Uterus (tissue), 3 donors: ENCODE measurements at regions not wholly inside any gene's neighbourhood (a gene's known extent, or its start where the extent isn't known, plus 50 kb on each side); places are given as distances from the start of the nearest gene placed in this dataset.

Source experiments
- DNase-seq, 2 donors: peaks; one replicate each; pipeline ENCODE4 v3.0.0-alpha.2; 2019 to 2020
- H3K27ac ChIP-seq, 2 donors: fragments of 200-600 bp; sonication (generic); 1 replicate in 1 of 2; 2 replicates in 1 of 2; pipeline ENCODE4 v1.5.1; 2016 to 2018
- H3K27me3 ChIP-seq, 2 donors: fragments of 200-600 bp; sonication (generic); one replicate each; pipeline ENCODE4 v1.5.1; 2018 to 2019; ENCODE audit warnings: control low read depth in 1 of 2
- H3K36me3 ChIP-seq, 2 donors: fragments of 200-600 bp; sonication (generic); one replicate each; pipeline ENCODE4 v1.5.1; 2019; ENCODE audit warnings: control low read depth in 1 of 2
- H3K4me1 ChIP-seq, 2 donors: fragments of 200-600 bp; sonication (generic); one replicate each; pipeline ENCODE4 v1.5.1; 2018 to 2019; ENCODE audit warnings: control low read depth in 1 of 2
- H3K4me3 ChIP-seq, 2 donors: fragments of 200-600 bp; sonication (generic); 1 replicate in 1 of 2; 2 replicates in 1 of 2; pipeline ENCODE4 v1.5.1; 2018 to 2019; ENCODE audit warnings: mild to moderate bottlenecking in 1 of 2
- H3K9me3 ChIP-seq, 2 donors: fragments of 200-600 bp; sonication (generic); one replicate each; pipeline ENCODE4 v1.5.1; 2019; ENCODE audit warnings: control low read depth in 1 of 2
- POLR2A ChIP-seq, 2 donors: fragments of 450-650 bp; IDR thresholded peaks; one replicate each; pipeline ENCODE4 v1.6.1; 2016; ENCODE audit warnings: antibody characterized with exemption in 2 of 2, mild to moderate bottlenecking in 1 of 2, moderate library complexity in 1 of 2
- intact Hi-C: fragments of 100-400 bp; cut with DNase I; formaldehyde crosslinking; loops from one replicate; pipeline ENCODE4 v1.15.1; 2023; ENCODE audit warnings: low total_unique reads
- TF ChIP-seq, protein P1 (sequence below), 4 experiments: fragments of 200-600 bp in 2 of 4; fragments of 450-650 bp in 2 of 4; sonication (generic) in 2 of 4; IDR thresholded peaks; one replicate each; pipeline ENCODE4 v1.5.1; 2016 to 2019; ENCODE audit warnings: antibody characterized with exemption in 4 of 4, mild to moderate bottlenecking in 2 of 4, moderate library complexity in 1 of 4
- donor health status: DM: yes; HTN: yes; CAD: no.

DNA sequence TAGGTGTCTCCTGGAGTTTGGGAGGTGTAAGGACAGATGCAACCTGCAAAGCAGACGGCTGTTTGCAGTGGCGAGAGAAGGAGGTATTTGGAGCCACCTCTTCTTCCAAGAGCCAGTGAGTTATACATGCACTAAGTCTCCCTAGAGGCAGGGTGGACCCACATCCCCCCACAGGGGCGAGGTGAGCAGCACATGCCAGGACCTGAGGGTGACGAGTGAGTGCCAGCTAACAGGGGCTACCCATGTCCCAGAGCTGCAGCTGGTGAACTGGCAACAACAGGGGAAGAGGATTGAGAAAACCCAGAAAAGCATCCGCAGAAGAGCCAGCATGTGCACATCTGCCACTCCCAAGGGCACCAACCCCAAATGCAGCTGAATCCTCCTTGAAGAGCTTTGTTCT, 95.1 kb downstream of the CD83 start:
- intact Hi-C loops: no loop called here
- Histone ChIP-seq H3K4me1 (no peaks in the 10 kb centered on the region), H3K27me3 (no peaks in the 10 kb centered on the region), H3K36me3 (no peaks in the 10 kb centered on the region), H3K27ac (no peak overlapping the region), H3K9me3 (no peaks in the 10 kb centered on the region), H3K4me3 (no peak overlapping the region)
- TF ChIP-seq POLR2A (IDR thresholded peaks at IDR 0.05): no peak
- TF ChIP-seq, protein P1, sequence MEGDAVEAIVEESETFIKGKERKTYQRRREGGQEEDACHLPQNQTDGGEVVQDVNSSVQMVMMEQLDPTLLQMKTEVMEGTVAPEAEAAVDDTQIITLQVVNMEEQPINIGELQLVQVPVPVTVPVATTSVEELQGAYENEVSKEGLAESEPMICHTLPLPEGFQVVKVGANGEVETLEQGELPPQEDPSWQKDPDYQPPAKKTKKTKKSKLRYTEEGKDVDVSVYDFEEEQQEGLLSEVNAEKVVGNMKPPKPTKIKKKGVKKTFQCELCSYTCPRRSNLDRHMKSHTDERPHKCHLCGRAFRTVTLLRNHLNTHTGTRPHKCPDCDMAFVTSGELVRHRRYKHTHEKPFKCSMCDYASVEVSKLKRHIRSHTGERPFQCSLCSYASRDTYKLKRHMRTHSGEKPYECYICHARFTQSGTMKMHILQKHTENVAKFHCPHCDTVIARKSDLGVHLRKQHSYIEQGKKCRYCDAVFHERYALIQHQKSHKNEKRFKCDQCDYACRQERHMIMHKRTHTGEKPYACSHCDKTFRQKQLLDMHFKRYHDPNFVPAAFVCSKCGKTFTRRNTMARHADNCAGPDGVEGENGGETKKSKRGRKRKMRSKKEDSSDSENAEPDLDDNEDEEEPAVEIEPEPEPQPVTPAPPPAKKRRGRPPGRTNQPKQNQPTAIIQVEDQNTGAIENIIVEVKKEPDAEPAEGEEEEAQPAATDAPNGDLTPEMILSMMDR (IDR thresholded peaks at IDR 0.05): no peak
- no peak for DNase-seq

DNA sequence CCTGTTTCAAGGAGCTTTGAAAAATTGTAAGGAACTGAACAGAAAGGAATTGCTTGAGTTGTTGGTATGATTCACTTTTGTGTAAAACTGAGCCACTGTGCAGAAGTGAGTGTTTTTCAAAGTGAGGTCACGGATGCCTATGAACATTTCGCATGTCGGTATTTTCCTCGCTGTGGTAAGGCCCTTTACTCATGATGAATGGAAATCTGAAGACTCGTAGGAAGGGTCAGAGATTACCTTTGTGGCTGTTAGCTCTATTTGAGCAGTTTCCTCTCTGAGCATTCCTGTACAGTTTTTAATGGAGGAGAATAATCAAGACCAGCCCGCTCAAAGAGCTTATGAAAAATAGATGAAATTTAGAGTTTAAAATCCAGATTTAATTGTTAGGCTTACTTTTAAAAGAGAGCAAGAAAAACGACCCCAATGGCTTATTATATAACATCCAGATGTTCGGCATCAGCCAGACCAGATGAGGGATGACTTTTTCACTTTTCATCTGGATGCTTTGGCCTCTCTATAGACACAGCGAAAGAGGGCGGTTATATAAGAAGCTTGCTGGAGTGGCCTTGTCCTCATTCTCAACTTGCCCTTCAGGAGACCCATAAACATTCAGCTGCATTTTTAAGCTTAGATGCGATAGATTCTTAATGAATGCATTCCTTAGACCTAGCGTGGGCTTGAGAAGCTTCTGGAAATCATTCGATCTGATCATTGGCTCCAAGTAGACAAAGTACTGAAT, 99.5 kb downstream of the CD83 start:
- H3K9me3 ChIP-seq: no peaks in the 10 kb centered on the region
- TF ChIP-seq POLR2A (IDR thresholded peaks at IDR 0.05): no peak
- TF ChIP-seq, protein P1 (IDR thresholded peaks at IDR 0.05): no peak
- H3K27me3 ChIP-seq: no peaks in the 10 kb centered on the region
- intact Hi-C loops: no loop called here
- H3K36me3 ChIP-seq: no peaks in the 10 kb centered on the region
- H3K4me3 ChIP-seq: no peak overlapping the region
- no peak overlapping the region for H3K27ac ChIP-seq
- no peaks in the 10 kb centered on the region for H3K4me1 ChIP-seq
- no peak for DNase-seq

DNA sequence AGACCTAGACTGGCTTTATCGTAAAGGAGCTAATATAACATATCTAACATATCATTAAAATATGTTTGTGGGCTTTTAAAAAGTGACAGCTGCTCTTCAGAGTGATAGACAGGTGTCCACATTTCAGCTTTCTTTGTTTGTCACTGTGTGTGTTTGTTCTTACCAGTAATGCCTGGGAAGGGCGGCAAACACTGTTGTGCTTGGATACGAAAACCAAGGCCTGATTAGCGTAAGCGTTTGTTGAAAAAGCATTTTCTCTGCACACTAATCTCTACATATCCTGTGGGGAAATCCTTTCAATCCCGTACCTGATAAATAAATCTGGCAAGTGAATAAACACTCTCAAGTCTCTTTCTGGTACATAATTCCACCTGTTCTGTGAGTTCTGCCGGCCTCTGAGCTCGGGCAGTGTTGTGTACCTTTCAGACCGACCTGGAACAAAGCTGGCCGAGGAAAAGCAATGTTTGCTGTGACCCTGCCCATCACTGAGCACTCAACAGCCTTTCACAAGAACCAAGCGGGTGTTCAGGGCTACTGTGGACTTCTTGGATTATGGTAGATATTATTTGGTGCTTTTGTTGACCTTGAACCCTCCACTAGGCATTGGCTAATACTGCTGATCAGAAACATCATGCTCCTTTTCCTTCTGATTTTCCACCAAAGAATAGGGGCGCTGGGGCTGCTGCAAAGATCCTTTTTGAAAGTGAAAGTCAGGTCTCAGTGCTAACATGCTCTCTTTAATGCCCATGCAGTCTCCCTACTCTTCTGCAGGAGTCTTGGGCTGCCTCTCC, 100.4 kb downstream of the CD83 start:
- Histone ChIP-seq H3K27ac (no peak overlapping the region), H3K36me3 (no peaks in the 10 kb centered on the region), H3K4me1 (no peaks in the 10 kb centered on the region), H3K9me3 (no peaks in the 10 kb centered on the region), H3K27me3 (no peaks in the 10 kb centered on the region), H3K4me3 (no peak overlapping the region)
- intact Hi-C loops: no loop called here
- TF ChIP-seq, protein P1 (IDR thresholded peaks at IDR 0.05): no peak
- no peak for TF ChIP-seq POLR2A (IDR thresholded peaks at IDR 0.05)
- no peak for DNase-seq

DNA sequence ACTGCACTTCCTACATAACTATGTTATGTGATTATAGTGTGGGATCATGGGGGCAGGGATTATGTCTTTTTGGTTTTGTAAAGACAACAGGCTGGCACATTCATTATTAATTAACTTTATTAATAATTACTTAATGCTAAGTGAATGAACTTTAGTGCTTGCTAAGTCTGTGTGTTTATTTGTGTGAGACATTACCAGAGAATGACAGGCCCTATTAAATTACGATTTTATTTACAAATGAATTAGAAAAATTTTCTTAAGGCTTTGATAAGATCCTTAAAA, 100.9 kb downstream of the CD83 start:
- no peaks in the 10 kb centered on the region for H3K9me3 ChIP-seq
- TF ChIP-seq POLR2A (IDR thresholded peaks at IDR 0.05): no peak
- TF ChIP-seq, protein P1 (IDR thresholded peaks at IDR 0.05): no peak
- H3K27me3 ChIP-seq: no peaks in the 10 kb centered on the region
- H3K36me3 ChIP-seq: no peaks in the 10 kb centered on the region
- H3K4me3 ChIP-seq: no peak overlapping the region
- H3K4me1 ChIP-seq: no peaks in the 10 kb centered on the region
- DNase-seq: no peak
- no peak overlapping the region for H3K27ac ChIP-seq
- intact Hi-C loops: no loop called here

DNA sequence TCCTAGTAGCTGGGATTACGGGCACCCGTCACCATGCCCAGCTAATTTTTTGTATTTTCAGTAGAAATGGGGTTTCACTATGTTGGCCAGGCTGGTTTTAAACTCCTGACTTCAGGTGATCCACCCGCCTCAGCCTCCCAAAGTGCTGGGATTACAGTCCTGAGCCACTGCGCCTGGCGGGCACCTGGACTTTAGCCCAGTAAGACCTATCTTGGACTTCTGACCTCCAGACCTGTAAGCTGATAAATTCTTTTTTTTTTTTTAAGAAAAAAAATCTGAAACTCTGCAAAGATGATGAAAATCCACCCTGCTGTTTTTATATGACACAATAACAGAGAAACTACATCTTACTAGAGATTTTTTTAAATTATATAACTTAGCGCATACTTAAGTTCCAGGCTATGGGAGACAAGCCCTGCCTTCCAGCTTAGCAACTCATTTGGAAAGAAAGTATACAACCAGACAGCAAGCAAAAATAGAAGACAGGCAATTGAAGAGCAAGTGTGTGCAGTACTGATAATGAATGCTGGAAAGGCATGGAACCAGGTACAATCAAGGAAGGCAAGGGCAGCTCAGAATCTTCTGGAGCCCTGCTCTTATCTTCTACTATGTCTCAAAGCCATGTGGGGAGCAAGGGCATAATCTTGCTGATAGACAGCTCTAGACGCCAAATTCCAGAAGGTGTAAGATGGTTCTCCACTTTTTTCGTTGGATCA, 104.2 kb downstream of the CD83 start:
- Histone ChIP-seq H3K4me3 (no peak overlapping the region), H3K27ac (no peak overlapping the region), H3K9me3 (no peaks in the 10 kb centered on the region), H3K36me3 (no peaks in the 10 kb centered on the region), H3K4me1 (no peaks in the 10 kb centered on the region), H3K27me3 (no peaks in the 10 kb centered on the region)
- DNase-seq: no peak
- intact Hi-C loops: no loop called here
- TF ChIP-seq, protein P1 (IDR thresholded peaks at IDR 0.05): no peak
- no peak for TF ChIP-seq POLR2A (IDR thresholded peaks at IDR 0.05)
